ENCODE measurements at regions not wholly inside any gene's neighbourhood (a gene's known extent, or its start where the extent isn't known, plus 50 kb on each side); places are given as distances from the start of the nearest gene placed in this dataset.

GRCh38 chr20:41910558-41910957 lies 292.4 kb upstream of the CHD6 start:
- TF ChIP-seq POLR2AphosphoS5 (IDR thresholded peaks at IDR 0.05; ENCODE audit: low read depth) (no peak), REST (IDR thresholded peaks at IDR 0.05; ENCODE audit: insufficient replicate concordance, low read depth) (no peak), SPI1 (IDR thresholded peaks at IDR 0.05; ENCODE audit: borderline replicate concordance, low read depth) (no peak), CTCF (IDR thresholded peaks at IDR 0.05; ENCODE audit: insufficient read depth, low read length) (no peak), GABPA (IDR thresholded peaks at IDR 0.05; ENCODE audit: low read depth) (no peak)
- H3K27ac ChIP-seq (replicated peaks) = no peak overlapping the region
- no peaks in the 10 kb centered on the region for H3K27me3 ChIP-seq (ENCODE audit: insufficient read depth, poor library complexity, severe bottlenecking)
- no peak overlapping the region for H3K4me3 ChIP-seq (replicated peaks; ENCODE audit: insufficient read depth, low read length)
- no peak for DNase-seq (ENCODE audit: low read depth in 1 of 2, low spot score in 1 of 2)

- no peak overlapping the region for H3K27ac ChIP-seq (replicated peaks)
- no peak overlapping the region for H3K4me3 ChIP-seq (replicated peaks; ENCODE audit: insufficient read depth, low read length)
- no peak for DNase-seq (ENCODE audit: low read depth in 1 of 2, low spot score in 1 of 2)
- TF ChIP-seq CTCF (IDR thresholded peaks at IDR 0.05; ENCODE audit: insufficient read depth, low read length) (no peak), POLR2AphosphoS5 (IDR thresholded peaks at IDR 0.05; ENCODE audit: low read depth) (no peak), GABPA (IDR thresholded peaks at IDR 0.05; ENCODE audit: low read depth) (no peak), SPI1 (IDR thresholded peaks at IDR 0.05; ENCODE audit: borderline replicate concordance, low read depth) (no peak), REST (IDR thresholded peaks at IDR 0.05; ENCODE audit: insufficient replicate concordance, low read depth) (no peak)
- peaks cover 2% of the 10 kb centered on the region for H3K27me3 ChIP-seq (ENCODE audit: insufficient read depth, poor library complexity, severe bottlenecking)
These were observed 287.0 kb upstream of the CHD6 start for GRCh38 chr20:41905199-41905598.

- no peak for TF ChIP-seq SPI1 (IDR thresholded peaks at IDR 0.05; ENCODE audit: borderline replicate concordance, low read depth)
- TF ChIP-seq CTCF (IDR thresholded peaks at IDR 0.05; ENCODE audit: insufficient read depth, low read length) = no peak
- no peak for TF ChIP-seq POLR2AphosphoS5 (IDR thresholded peaks at IDR 0.05; ENCODE audit: low read depth)
- TF ChIP-seq GABPA (IDR thresholded peaks at IDR 0.05; ENCODE audit: low read depth) = no peak
- H3K27me3 ChIP-seq (ENCODE audit: insufficient read depth, poor library complexity, severe bottlenecking) = peaks cover 6% of the 10 kb centered on the region
- no peak overlapping the region for H3K27ac ChIP-seq (replicated peaks)
- H3K4me3 ChIP-seq (replicated peaks; ENCODE audit: insufficient read depth, low read length) = no peak overlapping the region
- DNase-seq (ENCODE audit: low read depth in 1 of 2, low spot score in 1 of 2) = no peak
These were observed 285.4 kb upstream of the CHD6 start for GRCh38 chr20:41903586-41903985.

- TF ChIP-seq POLR2AphosphoS5 (IDR thresholded peaks at IDR 0.05; ENCODE audit: low read depth) (no peak), CTCF (IDR thresholded peaks at IDR 0.05; ENCODE audit: insufficient read depth, low read length) (no peak), SPI1 (IDR thresholded peaks at IDR 0.05; ENCODE audit: borderline replicate concordance, low read depth) (no peak), GABPA (IDR thresholded peaks at IDR 0.05; ENCODE audit: low read depth) (no peak), REST (IDR thresholded peaks at IDR 0.05; ENCODE audit: insufficient replicate concordance, low read depth) (no peak)
- no peak overlapping the region for H3K4me3 ChIP-seq (replicated peaks; ENCODE audit: insufficient read depth, low read length)
- DNase-seq (ENCODE audit: low read depth in 1 of 2, low spot score in 1 of 2) = no peak
These were observed 284.2 kb upstream of the CHD6 start for GRCh38 chr20:41902346-41902745.

More at GRCh38 chr20:41902346-41902745, 284.2 kb upstream of the CHD6 start:
- Histone ChIP-seq H3K27ac (replicated peaks) (no peak overlapping the region), H3K27me3 (ENCODE audit: insufficient read depth, poor library complexity, severe bottlenecking) (peaks cover 6% of the 10 kb centered on the region)

Measured in HL-60 (cell line).